Forelimb muscle (tissue), 1 donor: ENCODE measurements at regions not wholly inside any gene's neighbourhood (a gene's known extent, or its start where the extent isn't known, plus 50 kb on each side); places are given as distances from the start of the nearest gene placed in this dataset.

Experiments
- DNase-seq: peaks from one replicate; pipeline ENCODE4 v3.0.0-alpha.2; 2013; ENCODE audit warnings: low read depth

GRCh38 chr15:97786741-97787140 lies 173.8 kb upstream of the ARRDC4 start:
- DNase-seq = no peak

GRCh38 chr15:97790180-97790579 lies 170.3 kb upstream of the ARRDC4 start:
- no peak for DNase-seq

- no peak for DNase-seq
Observed at GRCh38 chr15:97791824-97792792, 168.4 kb upstream of the ARRDC4 start.

DNA sequence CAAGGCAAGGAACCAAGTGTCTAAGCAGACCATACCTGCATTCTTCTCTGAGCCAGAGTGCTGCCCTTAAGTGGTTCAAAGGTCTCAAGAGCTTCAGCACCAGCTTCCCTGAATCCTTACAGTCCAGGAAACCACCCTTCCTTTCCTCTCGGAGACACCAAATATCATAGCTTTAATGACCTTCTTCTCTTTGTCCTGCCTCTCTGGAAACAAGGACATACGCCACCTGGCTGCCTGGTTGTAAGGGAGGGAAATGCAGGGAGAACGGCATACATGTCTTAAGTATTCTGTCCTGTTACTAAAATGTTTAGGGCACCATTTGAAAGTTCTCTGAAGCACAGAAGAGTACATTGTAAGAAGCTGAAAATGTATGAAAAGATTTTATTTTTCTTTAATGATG lies 155.6 kb upstream of the ARRDC4 start:
- DNase-seq = no peak

GRCh38 chr15:97806766-97807165 lies 153.7 kb upstream of the ARRDC4 start:
- no peak for DNase-seq

DNA sequence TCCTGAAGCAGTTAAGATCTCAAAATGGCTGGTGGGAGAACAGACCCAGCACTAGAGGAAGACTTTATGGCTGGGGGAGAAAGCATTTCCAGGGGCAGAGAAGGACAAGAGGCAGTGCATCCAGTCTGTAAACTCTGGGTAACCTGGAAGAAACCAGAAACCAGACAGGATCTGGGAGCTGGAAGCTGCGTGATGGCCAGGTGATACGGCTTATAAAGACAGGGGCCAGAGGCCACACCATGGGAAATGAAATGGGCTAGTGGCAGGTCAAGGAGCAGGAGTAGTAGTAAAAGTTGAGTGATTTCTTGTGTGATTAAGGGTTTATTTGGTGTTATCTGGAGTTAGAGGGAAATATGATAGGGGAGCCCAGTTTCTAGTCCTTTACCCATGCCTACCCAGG lies 144.7 kb upstream of the ARRDC4 start:
- no peak for DNase-seq

GRCh38 chr15:97817276-97817890 lies 143.1 kb upstream of the ARRDC4 start:
- no peak for DNase-seq

GRCh38 chr15:97836003-97836402 lies 124.5 kb upstream of the ARRDC4 start:
- DNase-seq = no peak

GRCh38 chr15:97837896-97838295 lies 122.6 kb upstream of the ARRDC4 start:
- no peak for DNase-seq

GRCh38 chr15:97838606-97839210 lies 121.8 kb upstream of the ARRDC4 start:
- DNase-seq = no peak

DNA sequence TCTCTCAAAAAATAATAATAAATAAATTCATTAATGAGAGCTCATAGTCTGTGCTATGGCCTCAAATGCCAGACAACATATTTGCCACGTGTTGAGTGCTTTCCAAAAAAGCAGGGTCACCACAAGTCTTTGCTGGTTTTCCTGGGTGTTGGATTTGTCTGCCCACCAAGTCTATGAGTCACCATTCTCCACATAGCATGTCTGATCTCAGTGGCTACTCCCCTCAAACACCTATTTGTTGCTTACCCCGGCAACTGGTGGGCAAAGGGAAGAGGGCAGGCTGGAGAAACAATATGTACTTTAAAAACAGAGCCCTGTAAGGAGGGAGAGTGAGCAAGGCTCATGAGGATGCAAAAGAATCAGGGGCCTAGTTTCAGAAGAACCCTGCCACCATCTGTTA lies 120.0 kb upstream of the ARRDC4 start:
- no peak for DNase-seq

DNA sequence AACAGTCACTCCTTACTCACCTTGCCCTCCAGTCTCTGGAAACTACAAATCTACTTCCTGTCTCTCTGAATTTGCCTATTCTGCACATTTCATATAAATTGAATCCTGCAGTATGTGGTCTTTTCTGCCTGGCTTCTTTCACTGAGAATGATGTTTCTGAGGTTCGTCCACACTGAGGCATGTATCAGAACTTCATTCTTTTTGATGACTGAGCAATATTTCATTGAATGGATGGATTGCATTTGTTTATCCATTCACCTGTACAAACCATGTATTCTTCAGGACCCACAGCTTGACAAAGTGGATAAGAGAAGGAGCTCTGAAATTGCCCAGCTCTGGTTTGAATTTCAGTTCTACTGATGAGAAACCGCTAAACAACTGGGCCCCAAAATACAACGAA lies 118.9 kb upstream of the ARRDC4 start:
- no peak for DNase-seq

DNA sequence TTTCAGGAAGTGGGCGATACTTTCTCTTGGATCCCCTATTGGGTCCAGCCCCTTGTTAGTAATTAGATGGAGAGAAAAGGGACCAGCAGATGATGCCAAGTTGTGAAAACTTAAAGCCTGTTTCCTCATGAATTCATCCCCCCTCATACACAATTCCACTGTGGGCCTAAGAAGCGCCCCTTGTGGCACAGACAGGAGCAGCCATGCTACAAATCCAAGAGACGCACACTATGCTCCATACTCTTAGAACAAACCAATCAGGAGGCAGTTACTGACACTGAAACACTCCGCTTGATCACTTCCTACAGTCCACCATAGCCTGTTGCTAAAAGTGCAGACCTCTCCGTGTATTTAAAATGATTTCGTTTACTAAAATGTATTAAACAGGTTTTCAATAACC lies 111.3 kb upstream of the ARRDC4 start:
- DNase-seq = no peak

- no peak for DNase-seq
Observed at GRCh38 chr15:97858296-97858695, 102.2 kb upstream of the ARRDC4 start.

DNA sequence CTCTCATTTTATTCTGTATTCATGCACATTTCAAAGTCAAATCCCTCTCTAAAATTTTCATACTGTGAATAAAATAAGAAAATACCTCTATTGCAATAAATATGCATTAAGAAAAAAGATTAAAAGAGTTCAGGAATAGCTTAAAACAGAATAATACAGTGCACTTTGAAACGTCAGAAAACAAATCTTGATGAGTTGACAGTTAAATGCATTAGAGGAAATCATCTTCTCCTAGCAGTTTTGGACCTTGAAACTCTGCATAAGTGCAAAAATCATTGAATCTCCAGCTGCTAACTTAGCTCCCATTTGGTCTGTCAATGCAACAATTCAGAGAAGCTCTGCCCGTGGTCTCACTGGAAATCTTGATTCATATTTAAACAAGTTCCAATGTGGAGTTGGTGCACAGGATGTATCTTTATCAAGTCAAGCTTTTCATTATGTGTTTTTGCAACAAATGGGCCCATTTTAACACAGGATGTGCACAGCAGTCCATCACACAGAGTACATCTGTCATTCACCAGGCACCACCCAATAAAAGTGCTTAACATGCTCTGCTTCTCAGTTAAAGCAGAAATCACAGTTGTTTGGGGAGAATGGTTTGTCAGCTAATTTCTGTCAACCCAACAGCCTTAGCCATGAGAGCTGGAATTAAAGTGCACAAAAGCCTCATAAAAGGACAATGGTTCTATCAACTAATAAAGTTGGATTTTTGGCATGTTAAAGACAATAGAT lies 98.8 kb upstream of the ARRDC4 start:
- DNase-seq = no peak

DNA sequence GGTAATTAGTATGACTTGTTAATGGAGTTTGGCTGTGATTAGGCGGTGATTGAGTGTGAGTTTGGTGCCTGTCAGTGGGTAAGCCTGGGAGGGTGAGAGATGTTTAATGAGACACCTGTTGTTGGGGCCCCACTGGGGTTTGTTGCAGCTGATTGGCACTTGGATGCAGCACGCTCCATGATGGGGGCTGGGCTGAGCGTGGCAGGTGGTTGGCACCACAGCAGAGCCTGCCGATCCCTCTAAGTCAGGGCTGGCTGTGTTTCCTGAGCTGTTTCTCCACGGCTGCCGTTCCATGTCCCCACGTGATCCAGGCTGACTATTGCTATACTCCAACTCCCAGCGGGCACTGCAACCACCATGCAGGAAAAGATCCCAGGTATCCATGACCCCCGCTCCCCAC lies 93.5 kb upstream of the ARRDC4 start:
- no peak for DNase-seq

DNA sequence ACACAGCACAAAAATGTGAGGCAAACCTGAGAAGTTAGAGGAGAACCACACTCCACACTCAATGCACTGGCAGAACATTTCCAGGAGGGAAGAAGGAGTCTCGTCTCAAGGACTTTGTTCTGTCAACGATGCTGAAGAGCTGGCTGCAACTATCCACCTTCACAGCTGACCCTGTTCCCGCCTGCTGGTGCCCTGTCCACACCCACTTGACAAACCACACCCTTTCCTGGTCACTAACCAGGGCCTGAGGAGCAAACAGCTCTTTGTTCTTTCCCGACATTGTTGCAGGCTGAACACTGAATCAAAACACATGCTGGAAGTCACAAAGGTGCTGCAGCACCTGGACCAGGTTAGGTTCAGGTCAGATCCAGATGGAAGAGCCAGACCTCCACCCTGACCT lies 92.6 kb upstream of the ARRDC4 start:
- DNase-seq = no peak

GRCh38 chr15:97868981-97869380 lies 91.5 kb upstream of the ARRDC4 start:
- DNase-seq = no peak

- no peak for DNase-seq
Observed at GRCh38 chr15:97870771-97871170, 89.7 kb upstream of the ARRDC4 start.

DNA sequence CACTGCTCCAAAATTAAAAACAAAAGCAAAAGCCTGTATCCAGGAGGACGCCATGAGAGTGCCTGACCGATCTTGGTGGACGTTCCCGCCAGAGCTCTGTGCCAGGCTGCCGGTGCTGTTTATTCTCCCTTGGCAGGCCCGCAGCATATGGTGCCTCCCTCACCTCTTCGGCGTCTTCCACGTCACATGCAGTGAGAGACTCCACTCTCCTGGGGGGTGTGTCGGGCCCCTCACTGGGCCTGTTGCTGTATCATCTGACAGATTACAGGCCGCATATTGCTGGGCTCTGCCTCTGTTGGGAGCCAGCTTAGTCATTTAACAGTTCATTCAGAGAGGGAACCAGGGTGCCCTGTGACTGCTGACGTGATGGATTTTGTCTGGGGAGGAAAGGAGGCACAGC lies 86.4 kb upstream of the ARRDC4 start:
- DNase-seq = no peak

GRCh38 chr15:97875025-97875512 lies 85.4 kb upstream of the ARRDC4 start:
- DNase-seq = no peak
